Vagina (tissue), 2 donors: ENCODE measurements at regions not wholly inside any gene's neighbourhood (a gene's known extent, or its start where the extent isn't known, plus 50 kb on each side); places are given as distances from the start of the nearest gene placed in this dataset.

Experiments used
- CTCF ChIP-seq, 3 experiments: fragments of 450-650 bp in 2 of 3; fragments of 200-600 bp in 1 of 3; sonication (generic) in 1 of 3; IDR thresholded peaks; one replicate each; pipeline ENCODE4 v1.5.1; 2017 to 2019; ENCODE audit warnings: antibody characterized with exemption in 3 of 3, mild to moderate bottlenecking in 2 of 3, moderate library complexity in 2 of 3
- POLR2A ChIP-seq, 2 donors: fragments of 450-650 bp; IDR thresholded peaks; one replicate each; pipeline ENCODE4 v1.6.1; 2017; ENCODE audit warnings: antibody characterized with exemption in 2 of 2, mild to moderate bottlenecking in 2 of 2, moderate library complexity in 2 of 2
- POLR2AphosphoS5 ChIP-seq, 2 donors: sonication (generic); formaldehyde crosslinking; IDR thresholded peaks; one replicate each; pipeline ENCODE4 v1.9.0; 2017; ENCODE audit warnings: antibody characterized with exemption in 2 of 2, mild to moderate bottlenecking in 2 of 2, low read depth in 1 of 2; ENCODE audit not compliant: insufficient read depth in 1 of 2

- TF ChIP-seq CTCF (IDR thresholded peaks at IDR 0.05) (no peak), POLR2AphosphoS5 (IDR thresholded peaks at IDR 0.05; ENCODE audit: insufficient read depth in 1 of 2, low read depth in 1 of 2) (no peak), POLR2A (IDR thresholded peaks at IDR 0.05) (no peak)
Measured at GRCh38 chr7:25863005-25863728, 288.8 kb upstream of the NFE2L3 start.
